GM18951 (cell line): ENCODE measurements at regions not wholly inside any gene's neighbourhood (a gene's known extent, or its start where the extent isn't known, plus 50 kb on each side); places are given as distances from the start of the nearest gene placed in this dataset.
"Not testable (repeated sequence)": the region's sequence is repeated elsewhere in the genome, so short reads cannot be mapped to it uniquely, and the experiment has no call there.

Experiments
- POLR2A ChIP-seq: IDR thresholded peaks from 4 replicates; pipeline ENCODE4 v1.6.1; 2011; ENCODE audit warnings: mild to moderate bottlenecking; ENCODE audit not compliant: insufficient read length, insufficient read depth; ENCODE audit errors: extremely low read depth
- in situ Hi-C: fragments of 300-500 bp; cut with MboI; formaldehyde crosslinking; loops from one replicate; pipeline ENCODE4 v1.12.0; 2022; ENCODE audit warnings: low sequenced_read_pairs, mixed read lengths, inconsistent platforms; ENCODE audit not compliant: unreplicated experiment

DNA sequence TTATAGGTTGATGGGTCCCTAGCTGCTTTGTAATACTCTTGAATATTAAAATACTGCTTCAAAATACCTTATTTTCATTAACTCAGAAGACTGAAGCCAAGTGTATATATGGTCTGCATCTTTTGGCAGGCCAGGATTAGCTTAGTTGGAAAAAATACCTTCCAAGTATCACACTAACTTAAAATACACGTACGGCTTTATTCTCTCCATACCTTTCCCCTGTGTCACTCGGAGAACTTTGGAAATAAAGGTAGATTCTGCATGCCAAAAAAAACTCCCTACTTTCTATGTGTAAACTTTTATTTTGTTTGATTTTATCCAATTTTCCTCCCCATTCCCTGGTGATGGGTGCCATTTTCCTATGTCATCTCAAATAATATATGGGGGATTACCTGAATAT is 422.3 kb upstream of the MDFIC2 start:
- TF ChIP-seq POLR2A: no peak
- in situ Hi-C loops: no loop called here

- no peak for TF ChIP-seq POLR2A
- in situ Hi-C loops: no loop called here
Measured at GRCh38 chr3:70731046-70731445, 418.6 kb upstream of the MDFIC2 start.

DNA sequence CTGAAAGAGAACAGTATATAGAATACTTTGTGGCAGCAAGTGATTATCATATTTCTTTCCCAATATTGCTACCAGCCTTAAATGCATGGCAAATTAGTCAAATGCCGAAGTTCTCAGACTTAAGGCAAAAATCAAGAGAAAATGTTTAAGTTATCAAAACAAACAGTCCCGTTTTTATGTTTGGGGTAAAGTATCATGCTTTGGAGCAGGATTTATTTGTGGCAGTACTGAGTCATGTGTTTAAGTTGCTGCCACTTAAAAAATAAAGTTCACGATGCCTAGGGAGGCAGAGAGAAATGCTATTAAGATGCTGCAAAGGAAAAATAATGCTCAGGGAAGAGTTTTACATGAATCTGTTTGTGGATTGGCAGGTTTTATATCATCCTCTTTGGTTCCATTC is 417.4 kb upstream of the MDFIC2 start:
- no peak for TF ChIP-seq POLR2A
- in situ Hi-C loops: no loop called here

DNA sequence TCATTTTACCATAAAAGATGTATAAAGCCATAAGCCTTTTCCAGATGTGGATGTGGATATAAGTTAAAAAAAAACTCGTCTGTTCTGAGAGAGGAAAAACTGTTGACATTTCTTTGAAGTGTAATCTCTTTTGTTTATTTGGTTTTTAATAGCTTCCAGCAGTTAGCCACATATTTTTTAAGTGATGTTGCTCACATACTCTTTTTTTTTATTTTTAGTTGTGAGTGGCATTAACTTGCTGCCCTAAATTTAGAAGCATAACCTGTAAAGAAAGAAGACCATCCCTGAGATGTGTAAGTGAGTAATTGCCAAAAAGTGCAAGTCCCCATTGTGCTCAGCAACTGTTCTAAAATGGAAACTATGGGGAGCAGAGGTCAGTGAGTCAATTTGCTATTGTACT is 415.9 kb upstream of the MDFIC2 start:
- no peak for TF ChIP-seq POLR2A
- in situ Hi-C loops: no loop called here

DNA sequence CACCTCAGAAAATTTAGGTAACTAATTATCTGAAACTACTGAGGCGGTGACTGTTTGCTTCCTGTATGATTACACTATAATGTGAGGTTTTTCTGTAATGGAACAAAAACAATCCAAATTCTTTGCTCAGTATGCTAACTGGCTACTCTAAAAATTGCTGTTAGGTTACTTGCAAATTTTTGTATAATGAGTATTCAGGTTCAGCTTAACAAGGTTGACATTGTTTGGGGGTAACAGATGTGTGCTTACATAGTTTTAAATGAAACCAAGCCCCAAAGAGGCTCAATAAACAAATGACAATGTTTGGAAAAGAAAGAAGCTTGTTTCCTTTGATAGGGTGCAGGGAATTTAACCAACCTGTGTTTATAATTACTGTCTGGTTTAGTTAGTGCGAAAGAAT is 414.5 kb upstream of the MDFIC2 start:
- no peak for TF ChIP-seq POLR2A
- in situ Hi-C loops: no loop called here

DNA sequence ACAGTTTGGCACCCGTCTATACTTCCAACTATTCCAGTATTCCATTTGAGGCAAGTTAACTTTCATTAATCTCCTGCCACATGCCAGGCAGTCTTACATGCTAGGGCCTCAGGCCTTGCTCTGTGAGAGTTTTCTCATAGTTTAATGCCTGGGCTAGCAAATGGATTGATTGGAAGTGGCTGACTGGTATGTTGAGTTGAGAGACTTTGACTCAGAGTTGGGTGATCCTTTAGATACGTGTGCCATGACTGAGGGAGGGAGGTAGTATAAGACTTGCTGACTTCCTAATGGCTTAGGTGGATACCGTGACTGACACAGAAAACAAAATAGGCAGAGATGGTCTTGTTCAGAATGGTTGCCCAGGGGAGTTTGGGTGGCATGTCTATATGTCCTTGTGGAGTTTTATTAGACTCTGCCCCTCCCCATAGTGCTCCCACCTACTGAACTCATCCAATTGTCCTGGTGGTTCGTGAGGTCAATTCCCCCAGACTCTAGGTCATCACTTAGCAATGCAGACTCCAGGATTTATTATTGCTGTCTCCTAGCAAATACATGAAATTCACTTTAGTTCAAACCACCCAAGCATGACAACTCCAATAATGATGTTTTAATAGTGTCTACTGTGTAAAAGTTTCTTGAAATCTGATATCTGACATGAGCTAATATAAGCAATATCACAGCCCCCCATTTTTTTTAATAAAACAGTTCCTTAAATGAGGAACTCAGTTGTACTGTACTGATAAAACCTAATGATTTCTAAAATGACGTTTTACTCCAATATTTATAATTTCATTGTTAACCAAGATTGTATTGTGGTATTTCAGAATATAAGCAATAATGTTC is 413.9 kb upstream of the MDFIC2 start:
- TF ChIP-seq POLR2A: no peak
- in situ Hi-C loops: no loop called here

DNA sequence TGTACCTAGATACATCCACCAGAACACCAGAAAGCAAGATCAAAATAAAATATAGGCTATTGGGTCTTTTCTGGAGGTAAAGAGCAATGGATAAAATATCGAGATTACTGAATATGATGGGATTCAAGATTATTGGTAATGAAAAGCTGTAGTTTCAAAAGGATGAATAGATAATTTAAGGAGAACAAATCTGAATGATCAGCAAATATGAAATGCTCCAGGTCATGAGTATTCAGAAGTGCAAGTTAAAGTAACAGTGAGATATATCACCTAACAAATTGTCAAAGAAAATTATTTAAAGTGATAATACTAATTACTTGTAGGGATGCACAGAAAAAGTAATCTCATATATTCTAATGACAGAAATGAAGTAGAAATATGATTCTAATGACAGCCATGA is 409.6 kb upstream of the MDFIC2 start:
- no peak for TF ChIP-seq POLR2A
- in situ Hi-C loops: no loop called here

GRCh38 chr3:70716832-70717231 is 404.4 kb upstream of the MDFIC2 start:
- no peak for TF ChIP-seq POLR2A
- in situ Hi-C loops: no loop called here

- no peak for TF ChIP-seq POLR2A
- in situ Hi-C loops: no loop called here
Measured at GRCh38 chr3:70712449-70713082, 400.1 kb upstream of the MDFIC2 start.

DNA sequence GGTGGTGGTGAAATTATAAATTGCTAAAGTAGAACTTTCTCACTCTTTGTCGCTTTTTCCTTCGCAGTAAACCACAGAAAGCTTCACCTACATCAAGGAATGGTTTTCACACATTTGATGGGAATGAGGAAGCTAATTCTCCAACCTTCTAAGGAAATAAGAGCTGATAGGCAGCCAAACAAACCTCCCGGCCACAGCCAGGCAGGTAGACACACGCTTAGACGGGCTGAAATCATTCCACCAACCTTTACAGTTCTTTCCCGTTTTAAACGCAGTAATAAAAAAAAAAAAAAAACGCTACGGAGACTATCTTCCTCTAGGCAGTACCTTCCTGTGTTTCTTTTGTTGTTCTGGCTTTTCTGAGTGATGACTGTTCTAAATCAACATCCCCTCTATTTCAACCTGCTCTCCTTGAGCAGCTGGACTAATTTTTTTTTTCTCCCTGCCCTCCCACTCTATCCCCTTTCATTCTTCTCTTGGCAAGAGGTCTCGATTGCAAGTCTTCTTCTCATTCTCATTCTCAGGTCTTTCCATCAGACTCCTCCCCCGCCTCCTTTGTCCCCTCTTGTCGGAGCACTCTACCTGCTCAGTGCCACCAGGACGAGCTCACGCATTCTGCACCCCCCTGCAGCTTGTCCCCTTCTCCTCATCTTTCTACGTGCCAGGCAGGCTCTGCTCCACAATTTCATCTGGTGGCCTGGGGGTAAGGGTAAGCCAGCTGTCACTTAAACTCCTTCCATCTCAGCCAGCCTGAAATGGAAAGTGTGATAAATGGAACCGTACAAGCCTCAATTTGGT is 391.1 kb upstream of the MDFIC2 start:
- TF ChIP-seq POLR2A: no peak
- in situ Hi-C loops: no loop called here

DNA sequence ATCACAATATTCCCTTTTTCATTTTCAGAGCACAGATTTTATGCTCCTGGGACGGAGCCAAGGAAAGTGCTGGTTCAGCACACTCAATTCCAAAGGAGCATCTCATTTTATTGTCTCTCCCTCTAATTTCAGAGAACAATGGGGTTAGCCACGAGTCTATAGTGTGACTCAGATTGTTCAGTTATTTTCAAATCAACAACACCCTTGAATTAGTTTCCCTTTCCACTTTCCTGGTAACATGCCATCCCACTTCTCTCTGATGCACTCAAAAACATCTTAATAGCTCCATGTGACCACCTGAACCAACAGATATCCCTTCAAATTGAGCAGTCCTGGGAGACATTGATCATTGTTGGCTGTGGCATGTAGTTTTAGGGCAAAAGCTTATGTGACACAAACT is 389.7 kb upstream of the MDFIC2 start:
- no peak for TF ChIP-seq POLR2A
- in situ Hi-C loops: no loop called here

DNA sequence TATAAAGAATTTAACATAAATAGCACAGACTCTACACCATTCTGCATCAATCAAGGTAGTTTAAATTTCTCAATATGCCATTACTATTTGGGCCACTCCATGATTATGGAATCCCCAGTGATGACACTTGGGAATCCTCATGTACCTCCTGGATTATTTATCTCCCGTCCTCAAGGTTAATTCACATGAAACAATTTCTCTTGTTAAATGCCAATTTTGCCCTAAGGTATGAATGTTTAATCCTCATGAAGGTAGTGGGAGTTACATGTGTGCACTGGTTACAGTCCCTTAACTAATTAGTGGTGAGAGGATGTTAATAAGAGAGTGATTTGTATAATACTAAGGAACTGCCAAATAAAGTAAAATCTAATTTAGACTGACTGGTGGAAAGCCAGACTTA is 372.3 kb upstream of the MDFIC2 start:
- no peak for TF ChIP-seq POLR2A
- in situ Hi-C loops: no loop called here

DNA sequence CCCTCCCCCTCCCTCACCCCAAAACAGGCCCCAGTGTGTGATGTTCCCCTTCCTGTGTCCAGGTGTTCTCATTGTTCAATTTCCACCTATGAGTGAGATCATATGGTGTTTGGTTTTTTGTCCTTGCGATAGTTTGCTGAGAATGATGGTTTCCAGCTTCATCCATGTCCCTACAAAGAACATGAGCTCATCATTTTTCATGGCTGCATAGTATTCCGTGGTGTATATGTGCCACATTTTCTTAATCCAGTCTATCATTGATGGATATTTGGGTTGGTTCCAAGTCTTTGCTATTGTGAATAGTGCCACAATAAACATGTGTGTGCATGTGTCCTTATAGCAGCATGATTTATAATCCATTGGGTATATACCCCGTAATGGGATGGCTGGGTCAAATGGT is 363.4 kb upstream of the MDFIC2 start:
- in situ Hi-C loops: not testable (repeated sequence)
